Activated B cell treated with CpG ODN at 0.5 μM for 24 hours (primary cell): ENCODE measurements at regions not wholly inside any gene's neighbourhood (a gene's known extent, or its start where the extent isn't known, plus 50 kb on each side); places are given as distances from the start of the nearest gene placed in this dataset.

ENCODE experiments used
- ATAC-seq: fragments of 200-7000 bp; cut with Tn5 transposase; one replicate; pipeline ENCODE4 v1.10.0; 2021; ENCODE audit warnings: low read depth, mild to moderate bottlenecking, moderate library complexity
- CTCF ChIA-PET: fragments of 350-600 bp; sonication (Branson Sonifier 250); formaldehyde crosslinking; loops from one replicate; lab custom pipeline; 2021; ENCODE audit warnings: antibody characterized with exemption; lab: Charles Lee
- POLR2A ChIA-PET: fragments of 350-600 bp; sonication (Branson Sonifier 250); formaldehyde crosslinking; loops from one replicate; lab custom pipeline; 2021; ENCODE audit warnings: antibody characterized with exemption; lab: Charles Lee
- DNase-seq: peaks from one replicate; pipeline ENCODE4 v3.0.0; 2022
- H3K27ac Mint-ChIP-seq: one replicate; pipeline ENCODE4 v1.8.0; 2020; ENCODE audit warnings: mixed read lengths
- H3K27me3 Mint-ChIP-seq: one replicate; pipeline ENCODE4 v1.8.0; 2021; ENCODE audit warnings: mixed read lengths
- H3K36me3 Mint-ChIP-seq: one replicate; pipeline ENCODE4 v1.8.0; 2021; ENCODE audit warnings: low read depth, mixed read lengths
- H3K4me1 Mint-ChIP-seq: one replicate; pipeline ENCODE4 v1.8.0; 2021; ENCODE audit warnings: mixed read lengths
- H3K4me3 Mint-ChIP-seq: one replicate; pipeline ENCODE4 v1.8.0; 2020; ENCODE audit warnings: mild to moderate bottlenecking, mixed read lengths
- H3K9me3 Mint-ChIP-seq: one replicate; pipeline ENCODE4 v1.8.0; 2020; ENCODE audit warnings: mixed read lengths
- CTCF ChIP-seq: fragments of 200-600 bp; IDR thresholded peaks from one replicate; pipeline ENCODE4 v1.8.0; 2022; ENCODE audit warnings: antibody characterized with exemption, mild to moderate bottlenecking
- intact Hi-C: fragments of 100-400 bp; cut with micrococcal nuclease; formaldehyde crosslinking; loops from one replicate; pipeline ENCODE4 v1.15.1; 2024

DNA sequence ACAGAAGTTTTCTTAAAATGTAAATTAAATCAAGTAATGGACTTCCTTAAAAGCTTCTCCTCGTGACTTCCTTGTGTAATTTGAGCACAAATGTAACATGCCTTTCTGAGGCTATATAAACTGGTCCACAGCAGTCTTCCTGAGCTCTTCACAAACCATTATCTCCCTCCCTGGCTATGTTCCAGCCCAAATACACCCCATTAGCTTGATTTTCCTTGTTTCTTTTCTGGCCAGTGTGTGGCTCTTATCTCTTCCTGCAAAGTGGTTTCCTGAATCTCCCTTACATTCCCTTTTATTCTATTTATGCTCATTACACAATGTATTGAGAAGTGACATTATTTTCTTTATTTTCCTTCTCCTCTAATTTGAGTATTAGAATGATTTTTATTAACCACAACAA lies 1085.3 kb upstream of the PCDH10 start:
- ChIA-PET CTCF (no interaction called here), POLR2A (no interaction called here)
- H3K4me1 Mint-ChIP-seq, result no peaks in the 10 kb centered on the region
- no peak overlapping the region for H3K4me3 Mint-ChIP-seq
- TF ChIP-seq CTCF, result no peak
- ATAC-seq, result no peak
- H3K9me3 Mint-ChIP-seq, result peaks cover 2% of the 10 kb centered on the region
- no peaks in the 10 kb centered on the region for H3K27me3 Mint-ChIP-seq
- intact Hi-C loops, result no loop called here
- DNase-seq, result no peak
- no peaks in the 10 kb centered on the region for H3K36me3 Mint-ChIP-seq
- H3K27ac Mint-ChIP-seq, result no peak overlapping the region

- H3K4me1 Mint-ChIP-seq, result no peaks in the 10 kb centered on the region
- H3K27me3 Mint-ChIP-seq, result no peaks in the 10 kb centered on the region
- DNase-seq, result no peak
- no peak overlapping the region for H3K4me3 Mint-ChIP-seq
- ChIA-PET POLR2A (no interaction called here), CTCF (no interaction called here)
- H3K9me3 Mint-ChIP-seq, result peaks cover 2% of the 10 kb centered on the region
- H3K36me3 Mint-ChIP-seq, result no peaks in the 10 kb centered on the region
- no peak for TF ChIP-seq CTCF
- intact Hi-C loops, result no loop called here
- no peak overlapping the region for H3K27ac Mint-ChIP-seq
- ATAC-seq, result no peak
These were observed 1083.1 kb upstream of the PCDH10 start for GRCh38 chr4:132065940-132066495.

DNA sequence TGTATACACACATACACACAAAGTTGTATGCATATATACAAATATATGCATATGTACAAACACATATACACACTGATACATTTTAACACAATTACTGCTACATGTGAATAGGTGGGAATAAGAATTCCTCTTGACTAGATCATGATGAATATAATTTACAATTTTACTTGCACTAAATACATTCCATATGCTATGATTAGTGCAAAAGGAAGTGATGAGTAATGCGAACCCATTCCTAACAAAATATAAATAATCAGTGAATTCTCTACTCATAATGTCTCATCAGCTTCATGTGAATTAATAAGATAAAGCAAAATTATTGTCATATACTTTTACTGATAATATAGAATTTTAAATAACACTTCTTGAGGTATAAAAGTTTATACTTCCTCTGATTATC lies 1077.3 kb upstream of the PCDH10 start:
- no peak for DNase-seq
- no peak for ATAC-seq
- H3K27me3 Mint-ChIP-seq, result no peaks in the 10 kb centered on the region
- no peak overlapping the region for H3K27ac Mint-ChIP-seq
- intact Hi-C loops, result no loop called here
- H3K9me3 Mint-ChIP-seq, result no peaks in the 10 kb centered on the region
- no peak for TF ChIP-seq CTCF
- H3K4me3 Mint-ChIP-seq, result no peak overlapping the region
- ChIA-PET CTCF (no interaction called here), POLR2A (no interaction called here)
- H3K36me3 Mint-ChIP-seq, result no peaks in the 10 kb centered on the region
- H3K4me1 Mint-ChIP-seq, result no peaks in the 10 kb centered on the region

DNA sequence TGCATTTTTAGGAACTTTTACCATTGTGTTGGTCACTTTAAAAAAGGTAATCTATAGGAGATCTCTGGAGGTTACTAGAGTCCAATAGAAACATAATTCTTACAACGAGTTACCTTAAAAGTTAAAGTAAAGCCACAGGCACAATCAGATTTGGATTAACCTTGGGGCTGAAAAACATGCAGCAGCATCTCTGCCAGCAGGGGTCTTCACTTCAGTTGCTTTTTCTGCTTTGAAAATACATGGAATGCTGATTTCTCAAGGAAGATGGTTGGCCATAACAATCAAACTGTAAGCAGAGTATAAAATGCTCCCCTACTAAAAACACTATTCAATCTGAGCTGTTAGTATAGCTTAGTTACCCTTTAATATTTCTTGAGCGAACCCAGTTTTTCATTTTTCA lies 1072.3 kb upstream of the PCDH10 start:
- intact Hi-C loops, result no loop called here
- H3K27me3 Mint-ChIP-seq, result no peaks in the 10 kb centered on the region
- H3K9me3 Mint-ChIP-seq, result no peaks in the 10 kb centered on the region
- ATAC-seq, result no peak
- DNase-seq, result no peak
- TF ChIP-seq CTCF, result no peak
- POLR2A ChIA-PET, result no interaction called here
- H3K4me3 Mint-ChIP-seq, result no peak overlapping the region
- CTCF ChIA-PET, result no interaction called here
- no peaks in the 10 kb centered on the region for H3K36me3 Mint-ChIP-seq
- no peaks in the 10 kb centered on the region for H3K4me1 Mint-ChIP-seq
- no peak overlapping the region for H3K27ac Mint-ChIP-seq

DNA sequence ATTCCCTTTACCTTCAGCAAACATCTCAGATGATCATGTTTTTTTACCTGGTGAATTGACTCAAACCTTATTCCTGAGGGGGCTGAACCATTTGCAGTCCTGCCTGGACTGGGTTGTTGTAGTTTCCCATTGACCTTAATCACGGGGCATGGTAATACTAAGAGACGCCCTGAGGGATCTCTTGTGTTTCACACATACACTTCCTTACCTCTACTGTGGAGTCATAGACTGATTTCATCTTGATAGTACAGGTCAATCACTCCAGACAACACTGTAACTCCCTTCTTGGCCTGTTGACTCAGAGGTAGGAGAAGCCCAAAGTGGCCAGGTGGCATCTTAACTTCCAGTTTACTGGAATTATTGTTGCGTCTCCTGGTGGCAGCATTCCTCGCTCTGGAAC lies 1064.0 kb upstream of the PCDH10 start:
- Mint-ChIP-seq H3K9me3 (peaks cover 11% of the 10 kb centered on the region), H3K4me1 (no peaks in the 10 kb centered on the region), H3K27me3 (no peaks in the 10 kb centered on the region), H3K36me3 (no peaks in the 10 kb centered on the region), H3K27ac (no peak overlapping the region), H3K4me3 (no peak overlapping the region)
- ChIA-PET POLR2A (no interaction called here), CTCF (no interaction called here)
- DNase-seq (no peak), ATAC-seq (no peak)
- TF ChIP-seq CTCF, result no peak
- intact Hi-C loops, result no loop called here
